Naive thymus-derived CD4-positive, alpha-beta T cell (primary cell): ENCODE measurements at regions not wholly inside any gene's neighbourhood (a gene's known extent, or its start where the extent isn't known, plus 50 kb on each side); places are given as distances from the start of the nearest gene placed in this dataset.

ENCODE experiments used
- ATAC-seq: fragments of 150-1000 bp; cut with Tn5 transposase; 2 replicates; pipeline ENCODE4 v1.10.0; 2021; ENCODE audit warnings: mild to moderate bottlenecking, moderate library complexity
- CTCF ChIA-PET: fragments of 350-600 bp; sonication (Branson Sonifier 250); formaldehyde crosslinking; loops from one replicate; lab custom pipeline; 2021; ENCODE audit warnings: antibody characterized with exemption; lab: Charles Lee
- POLR2A ChIA-PET: fragments of 350-600 bp; sonication (Branson Sonifier 250); formaldehyde crosslinking; loops from one replicate; lab custom pipeline; 2021; ENCODE audit warnings: antibody characterized with exemption, inconsistent platforms; lab: Charles Lee
- DNase-seq, 9 donors: peaks; one replicate each; pipeline versions ENCODE4 v3.0.0 to v3.0.0-alpha.2; 2020 to 2022; ENCODE audit warnings: mixed read lengths in 1 of 9
- H3K27ac ChIP-seq: one replicate; pipeline ENCODE4 v1.7.0; 2013; ENCODE audit warnings: mild to moderate bottlenecking, low read depth, low read length, moderate library complexity
- H3K27me3 ChIP-seq, 2 donors: one replicate each; pipeline ENCODE4 v1.7.0; 2013; ENCODE audit warnings: low read length in 2 of 2, mild to moderate bottlenecking in 2 of 2, moderate library complexity in 2 of 2; ENCODE audit not compliant: control insufficient read depth in 2 of 2, insufficient read depth in 2 of 2
- H3K36me3 ChIP-seq, 3 experiments: 1 replicate in 2 of 3; 2 replicates in 1 of 3; pipeline ENCODE4 v1.7.0; 2013; ENCODE audit warnings: low read length in 3 of 3, mild to moderate bottlenecking in 3 of 3, moderate library complexity in 1 of 3; ENCODE audit not compliant: insufficient read depth in 3 of 3, control insufficient read depth in 2 of 3
- H3K4me1 ChIP-seq, 2 donors: one replicate each; pipeline ENCODE4 v1.7.0; 2013; ENCODE audit warnings: low read length in 2 of 2, mild to moderate bottlenecking in 2 of 2, moderate library complexity in 1 of 2; ENCODE audit not compliant: control insufficient read depth in 2 of 2, insufficient read depth in 2 of 2
- H3K4me3 ChIP-seq: 2 replicates; pipeline ENCODE4 v1.7.0; 2013; ENCODE audit warnings: mild to moderate bottlenecking, low read length
- H3K9me3 ChIP-seq, 3 experiments: 1 replicate in 2 of 3; 2 replicates in 1 of 3; pipeline ENCODE4 v1.7.0; 2013; ENCODE audit warnings: low read length in 3 of 3; ENCODE audit not compliant: control insufficient read depth in 2 of 3
- H3K27ac Mint-ChIP-seq, 9 donors: one replicate each; pipeline ENCODE4 v1.8.0; 2020 to 2022; ENCODE audit warnings: mixed read lengths in 9 of 9, mild to moderate bottlenecking in 8 of 9, moderate library complexity in 5 of 9, inconsistent platforms in 2 of 9
- H3K27me3 Mint-ChIP-seq, 5 donors: one replicate each; pipeline ENCODE4 v1.8.0; 2021 to 2022; ENCODE audit warnings: mixed read lengths in 5 of 5, mild to moderate bottlenecking in 1 of 5
- H3K36me3 Mint-ChIP-seq, 5 donors: one replicate each; pipeline ENCODE4 v1.8.0; 2020 to 2022; ENCODE audit warnings: mixed read lengths in 5 of 5, mild to moderate bottlenecking in 3 of 5, inconsistent platforms in 1 of 5
- H3K4me1 Mint-ChIP-seq, 7 donors: one replicate each; pipeline ENCODE4 v1.8.0; 2020 to 2022; ENCODE audit warnings: mixed read lengths in 7 of 7, mild to moderate bottlenecking in 3 of 7, inconsistent platforms in 1 of 7
- H3K4me3 Mint-ChIP-seq, 10 donors: one replicate each; pipeline ENCODE4 v1.8.0; 2020 to 2022; ENCODE audit warnings: mild to moderate bottlenecking in 10 of 10, mixed read lengths in 10 of 10, moderate library complexity in 6 of 10, inconsistent platforms in 2 of 10
- H3K9me3 Mint-ChIP-seq, 11 donors: one replicate each; pipeline ENCODE4 v1.8.0; 2020 to 2022; ENCODE audit warnings: mixed read lengths in 11 of 11, mild to moderate bottlenecking in 4 of 11, inconsistent platforms in 1 of 11, moderate library complexity in 1 of 11
- intact Hi-C, 2 donors: fragments of 100-400 bp; cut with micrococcal nuclease; formaldehyde crosslinking; loops; one replicate each; pipeline ENCODE4 v1.15.1; 2023

- no peak overlapping the region for H3K27ac ChIP-seq
- Mint-ChIP-seq H3K4me3 (no peak overlapping the region), H3K36me3 (no peaks in the 10 kb centered on the region), H3K27me3 (peaks cover 0 to 27% (median 11%) of the 10 kb centered on the region in 5 donors), H3K4me1 (no peaks in the 10 kb centered on the region), H3K27ac (no peak overlapping the region), H3K9me3 (peaks cover 0 to 3% (median 0%) of the 10 kb centered on the region in 11 donors)
- no peak overlapping the region for H3K4me3 ChIP-seq
- no peaks in the 10 kb centered on the region for H3K27me3 ChIP-seq
- H3K4me1 ChIP-seq = no peaks in the 10 kb centered on the region
- DNase-seq = no peak
- no peaks in the 10 kb centered on the region for H3K9me3 ChIP-seq
- ChIA-PET CTCF (no interaction called here), POLR2A (no interaction called here)
- intact Hi-C loops = no loop called here
- no peaks in the 10 kb centered on the region for H3K36me3 ChIP-seq
- no peak for ATAC-seq
Observed at GRCh38 chr14:44795725-44796124, 166.0 kb downstream of the KLHL28 start.

- intact Hi-C loops = no loop called here
- ATAC-seq (no peak), DNase-seq (no peak)
- Mint-ChIP-seq H3K27me3 (peaks cover 0 to 33% (median 15%) of the 10 kb centered on the region in 5 donors), H3K9me3 (peaks cover 0 to 2% (median 0%) of the 10 kb centered on the region in 11 donors), H3K4me3 (no peak overlapping the region), H3K4me1 (no peaks in the 10 kb centered on the region), H3K27ac (no peak overlapping the region), H3K36me3 (no peaks in the 10 kb centered on the region)
- CTCF ChIA-PET = no interaction called here
- POLR2A ChIA-PET = no interaction called here
- Histone ChIP-seq H3K4me3 (no peak overlapping the region), H3K4me1 (no peaks in the 10 kb centered on the region), H3K36me3 (no peaks in the 10 kb centered on the region), H3K9me3 (no peaks in the 10 kb centered on the region), H3K27me3 (no peaks in the 10 kb centered on the region), H3K27ac (no peak overlapping the region)
Observed at GRCh38 chr14:44791730-44792129, 170.0 kb downstream of the KLHL28 start.

GRCh38 chr14:44788612-44789011 lies 173.1 kb downstream of the KLHL28 start:
- peaks cover 0 to 2% (median 0%) of the 10 kb centered on the region in 11 donors for H3K9me3 Mint-ChIP-seq
- H3K4me1 Mint-ChIP-seq = no peaks in the 10 kb centered on the region
- H3K36me3 ChIP-seq = no peaks in the 10 kb centered on the region
- CTCF ChIA-PET = no interaction called here
- ATAC-seq (no peak), DNase-seq (no peak)
- no peak overlapping the region for H3K4me3 Mint-ChIP-seq
- peaks cover 0 to 4% of the 10 kb centered on the region in 2 donors for H3K27me3 ChIP-seq
- H3K9me3 ChIP-seq = no peaks in the 10 kb centered on the region
- H3K4me3 ChIP-seq = no peak overlapping the region
- H3K27ac ChIP-seq = no peak overlapping the region
- intact Hi-C loops = no loop called here
- H3K27ac Mint-ChIP-seq = no peak overlapping the region
- POLR2A ChIA-PET = no interaction called here
- no peaks in the 10 kb centered on the region for H3K36me3 Mint-ChIP-seq
- peaks cover 0 to 29% (median 21%) of the 10 kb centered on the region in 5 donors for H3K27me3 Mint-ChIP-seq
- no peaks in the 10 kb centered on the region for H3K4me1 ChIP-seq

GRCh38 chr14:44785096-44785495 lies 176.7 kb downstream of the KLHL28 start:
- Histone ChIP-seq H3K27me3 (peaks cover 0 to 4% of the 10 kb centered on the region in 2 donors), H3K4me1 (no peaks in the 10 kb centered on the region), H3K4me3 (no peak overlapping the region), H3K36me3 (no peaks in the 10 kb centered on the region), H3K9me3 (no peaks in the 10 kb centered on the region), H3K27ac (no peak overlapping the region)
- Mint-ChIP-seq H3K27me3 (peaks cover 0 to 42% (median 17%) of the 10 kb centered on the region in 5 donors), H3K9me3 (peaks cover 0 to 2% (median 0%) of the 10 kb centered on the region in 11 donors), H3K27ac (no peak overlapping the region), H3K36me3 (no peaks in the 10 kb centered on the region), H3K4me3 (no peak overlapping the region), H3K4me1 (no peaks in the 10 kb centered on the region)
- ChIA-PET CTCF (no interaction called here), POLR2A (no interaction called here)
- intact Hi-C loops = no loop called here
- DNase-seq = no peak
- no peak for ATAC-seq

- ATAC-seq (no peak), DNase-seq (no peak)
- intact Hi-C loops = no loop called here
- no peaks in the 10 kb centered on the region for H3K4me1 ChIP-seq
- Mint-ChIP-seq H3K4me1 (no peaks in the 10 kb centered on the region), H3K36me3 (no peaks in the 10 kb centered on the region), H3K27ac (no peak overlapping the region), H3K27me3 (peaks cover 0 to 41% (median 17%) of the 10 kb centered on the region in 5 donors), H3K9me3 (no peaks in the 10 kb centered on the region), H3K4me3 (no peak overlapping the region)
- H3K27me3 ChIP-seq = peaks cover 0 to 4% of the 10 kb centered on the region in 2 donors
- CTCF ChIA-PET = no interaction called here
- H3K27ac ChIP-seq = no peak overlapping the region
- H3K4me3 ChIP-seq = no peak overlapping the region
- POLR2A ChIA-PET = no interaction called here
- no peaks in the 10 kb centered on the region for H3K36me3 ChIP-seq
- no peaks in the 10 kb centered on the region for H3K9me3 ChIP-seq
Observed at GRCh38 chr14:44783901-44784300, 177.8 kb downstream of the KLHL28 start.

GRCh38 chr14:44782775-44783238 lies 178.9 kb downstream of the KLHL28 start:
- Mint-ChIP-seq H3K27ac (no peak overlapping the region), H3K4me1 (no peaks in the 10 kb centered on the region), H3K4me3 (no peak overlapping the region), H3K27me3 (peaks cover 0 to 41% (median 17%) of the 10 kb centered on the region in 5 donors), H3K9me3 (no peaks in the 10 kb centered on the region), H3K36me3 (no peaks in the 10 kb centered on the region)
- no peaks in the 10 kb centered on the region for H3K4me1 ChIP-seq
- intact Hi-C loops = no loop called here
- no peaks in the 10 kb centered on the region for H3K9me3 ChIP-seq
- H3K4me3 ChIP-seq = no peak overlapping the region
- ATAC-seq (no peak), DNase-seq (no peak)
- ChIA-PET CTCF (no interaction called here), POLR2A (no interaction called here)
- no peaks in the 10 kb centered on the region for H3K36me3 ChIP-seq
- peaks cover 0 to 4% of the 10 kb centered on the region in 2 donors for H3K27me3 ChIP-seq
- H3K27ac ChIP-seq = no peak overlapping the region

GRCh38 chr14:44780989-44781388 lies 180.8 kb downstream of the KLHL28 start:
- intact Hi-C loops = no loop called here
- H3K27ac ChIP-seq = no peak overlapping the region
- no peaks in the 10 kb centered on the region for H3K4me1 ChIP-seq
- Mint-ChIP-seq H3K9me3 (no peaks in the 10 kb centered on the region), H3K4me1 (no peaks in the 10 kb centered on the region), H3K27me3 (peaks cover 0 to 28% (median 12%) of the 10 kb centered on the region in 5 donors), H3K27ac (no peak overlapping the region), H3K36me3 (no peaks in the 10 kb centered on the region), H3K4me3 (no peak overlapping the region)
- CTCF ChIA-PET = no interaction called here
- H3K4me3 ChIP-seq = no peak overlapping the region
- ATAC-seq (no peak), DNase-seq (no peak)
- H3K36me3 ChIP-seq = no peaks in the 10 kb centered on the region
- no peaks in the 10 kb centered on the region for H3K9me3 ChIP-seq
- H3K27me3 ChIP-seq = no peaks in the 10 kb centered on the region
- POLR2A ChIA-PET = no interaction called here
